ENCODE measurements at regions not wholly inside any gene's neighbourhood (a gene's known extent, or its start where the extent isn't known, plus 50 kb on each side); places are given as distances from the start of the nearest gene placed in this dataset.

- TF ChIP-seq TCF7 (IDR thresholded peaks at IDR 0.05; ENCODE audit: low read depth) (no peak), POLR2A (IDR thresholded peaks at IDR 0.05; ENCODE audit: insufficient read depth in 1 of 2, low read depth in 2 of 2, low read length in 2 of 2) (no peak), CTCF (CRISPR knock-in tag; IDR thresholded peaks at IDR 0.05) (no peak), PLRG1 (conservative IDR thresholded peaks at IDR 0.05) (no peak), ZMYM4 (CRISPR knock-in tag; IDR thresholded peaks at IDR 0.05) (no peak), MEF2D (CRISPR knock-in tag; IDR thresholded peaks at IDR 0.05) (no peak), BRCA1 (CRISPR knock-in tag; IDR thresholded peaks at IDR 0.05) (no peak), NFYB (CRISPR knock-in tag; IDR thresholded peaks at IDR 0.05) (no peak)
These were observed 273.1 kb downstream of the SLITRK2 start for GRCh38 chrX:146090732-146091131.
